ENCODE measurements at regions not wholly inside any gene's neighbourhood (a gene's known extent, or its start where the extent isn't known, plus 50 kb on each side); places are given as distances from the start of the nearest gene placed in this dataset.

DNA sequence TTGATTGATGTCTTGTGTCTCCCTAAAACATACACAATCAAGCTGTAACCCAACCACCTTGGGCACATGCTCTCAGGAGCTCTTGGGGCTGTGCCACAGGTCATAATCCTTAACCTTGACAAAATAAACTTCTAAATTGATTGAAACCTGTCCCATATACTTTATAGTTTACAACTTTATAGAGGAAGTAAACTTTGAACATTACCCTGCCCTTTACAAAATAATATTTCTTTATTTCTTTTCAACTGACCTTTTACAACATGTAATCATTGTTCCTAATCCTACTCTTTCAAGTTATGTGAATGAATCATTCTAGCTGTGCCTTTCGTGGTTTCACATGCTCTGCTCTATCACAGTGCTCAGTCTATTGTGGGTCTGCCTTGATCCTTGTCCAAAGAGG is 118.3 kb upstream of the ATP1A1 start:
- Histone ChIP-seq H3K79me2 (replicated peaks; ENCODE audit: insufficient read depth) (no peaks in the 10 kb centered on the region), H3K27ac (ENCODE audit: low read depth) (no peak overlapping the region), H3K36me3 (ENCODE audit: insufficient read depth) (no peaks in the 10 kb centered on the region), H3F3A (replicated peaks; ENCODE audit: low read depth) (no peaks in the 10 kb centered on the region), H3K27me3 (ENCODE audit: insufficient read depth) (no peaks in the 10 kb centered on the region), H3K9me2 (ENCODE audit: insufficient read depth) (no peaks in the 10 kb centered on the region), H3K4me2 (no peak overlapping the region), H2AFZ (no peak overlapping the region), H3K4me3 (no peak overlapping the region), H4K20me1 (replicated peaks; ENCODE audit: insufficient read depth) (no peaks in the 10 kb centered on the region), H3K4me1 (ENCODE audit: insufficient read depth) (no peaks in the 10 kb centered on the region)
- no peak overlapping the region; the same call in 1 of the 2 replicates for H3K27ac Mint-ChIP-seq
- H3K4me3 Mint-ChIP-seq: no peak overlapping the region
- no peaks in the 10 kb centered on the region for H3K27me3 Mint-ChIP-seq (ENCODE audit: insufficient read depth, low read depth, poor library complexity)
- H3K4me1 Mint-ChIP-seq: peaks cover 7% of the 10 kb centered on the region
- ATAC-seq (no peak), DNase-seq (ENCODE audit: low spot score) (no peak)
- H3K9me3 Mint-ChIP-seq: no peaks in the 10 kb centered on the region; the same call in 1 of the 3 replicates
- TF ChIP-seq ZNF114 (CRISPR knock-in tag; IDR thresholded peaks at IDR 0.05): no peak
- no peak for TF ChIP-seq ZNF331 (CRISPR knock-in tag; IDR thresholded peaks at IDR 0.05; ENCODE audit: low read depth)
- H3K36me3 Mint-ChIP-seq (ENCODE audit: low read depth): no peaks in the 10 kb centered on the region

DNA sequence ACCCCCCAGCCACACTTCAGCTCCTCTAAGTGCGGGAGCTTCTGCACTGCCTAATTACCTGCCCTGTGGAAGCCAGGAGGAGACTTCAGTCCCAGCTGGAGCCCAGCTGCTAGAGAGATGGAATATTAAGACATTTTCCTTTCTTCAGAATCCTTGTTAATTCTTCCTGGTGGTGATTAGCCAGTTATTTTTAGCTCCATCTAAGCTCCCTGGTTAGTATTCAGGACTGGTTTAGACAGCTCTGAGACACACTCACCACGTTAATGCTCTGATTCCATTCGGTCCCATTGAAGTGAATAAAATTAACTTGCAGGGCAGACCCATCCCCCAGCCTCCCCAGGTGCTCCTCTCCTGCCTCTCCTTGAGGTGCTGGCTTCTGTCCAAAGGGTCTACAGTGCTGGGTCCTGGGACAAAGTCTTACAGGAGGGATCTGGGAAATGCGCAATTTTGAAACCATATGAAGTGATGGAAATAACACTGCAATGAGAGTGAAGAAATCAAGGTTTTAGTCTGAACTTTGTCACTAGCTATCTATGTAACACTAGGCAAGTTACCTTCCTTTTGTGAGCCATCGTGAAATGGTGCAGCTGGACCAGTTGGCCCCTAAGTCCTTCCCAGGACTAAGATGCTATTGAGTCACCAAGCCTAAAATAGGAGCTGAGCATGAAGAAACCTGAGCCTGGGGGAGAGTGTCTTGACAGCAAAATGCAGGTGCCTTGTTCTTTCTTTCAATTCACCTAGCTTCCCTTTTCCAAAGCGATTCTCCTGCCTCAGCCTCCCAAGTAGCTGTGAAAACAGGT is 117.4 kb upstream of the ATP1A1 start:
- H4K20me1 ChIP-seq (replicated peaks; ENCODE audit: insufficient read depth): no peaks in the 10 kb centered on the region
- Mint-ChIP-seq H3K4me3 (no peak overlapping the region), H3K4me1 (peaks cover 9% of the 10 kb centered on the region), H3K27ac (no peak overlapping the region), H3K27me3 (ENCODE audit: insufficient read depth, low read depth, poor library complexity) (no peaks in the 10 kb centered on the region), H3K9me3 (no peaks in the 10 kb centered on the region; the same call in 1 of the 3 replicates), H3K36me3 (ENCODE audit: low read depth) (no peaks in the 10 kb centered on the region)
- ATAC-seq (peak; percentile 38; the same call in 1 of the 3 replicates), DNase-seq (ENCODE audit: low spot score) (no peak)
- H3K27me3 ChIP-seq (ENCODE audit: insufficient read depth): no peaks in the 10 kb centered on the region
- no peak overlapping the region for H3K27ac ChIP-seq (ENCODE audit: low read depth)
- no peak overlapping the region for H3K4me3 ChIP-seq
- H3K4me2 ChIP-seq: no peak overlapping the region
- H3K79me2 ChIP-seq (replicated peaks; ENCODE audit: insufficient read depth): no peaks in the 10 kb centered on the region
- peak overlapping the region; percentile 72; the same call in 1 of the 2 replicates for H2AFZ ChIP-seq
- H3K36me3 ChIP-seq (ENCODE audit: insufficient read depth): no peaks in the 10 kb centered on the region
- no peaks in the 10 kb centered on the region for H3K9me2 ChIP-seq (ENCODE audit: insufficient read depth)
- no peaks in the 10 kb centered on the region for H3K4me1 ChIP-seq (ENCODE audit: insufficient read depth)
- no peaks in the 10 kb centered on the region for H3F3A ChIP-seq (replicated peaks; ENCODE audit: low read depth)
- TF ChIP-seq, protein P1, sequence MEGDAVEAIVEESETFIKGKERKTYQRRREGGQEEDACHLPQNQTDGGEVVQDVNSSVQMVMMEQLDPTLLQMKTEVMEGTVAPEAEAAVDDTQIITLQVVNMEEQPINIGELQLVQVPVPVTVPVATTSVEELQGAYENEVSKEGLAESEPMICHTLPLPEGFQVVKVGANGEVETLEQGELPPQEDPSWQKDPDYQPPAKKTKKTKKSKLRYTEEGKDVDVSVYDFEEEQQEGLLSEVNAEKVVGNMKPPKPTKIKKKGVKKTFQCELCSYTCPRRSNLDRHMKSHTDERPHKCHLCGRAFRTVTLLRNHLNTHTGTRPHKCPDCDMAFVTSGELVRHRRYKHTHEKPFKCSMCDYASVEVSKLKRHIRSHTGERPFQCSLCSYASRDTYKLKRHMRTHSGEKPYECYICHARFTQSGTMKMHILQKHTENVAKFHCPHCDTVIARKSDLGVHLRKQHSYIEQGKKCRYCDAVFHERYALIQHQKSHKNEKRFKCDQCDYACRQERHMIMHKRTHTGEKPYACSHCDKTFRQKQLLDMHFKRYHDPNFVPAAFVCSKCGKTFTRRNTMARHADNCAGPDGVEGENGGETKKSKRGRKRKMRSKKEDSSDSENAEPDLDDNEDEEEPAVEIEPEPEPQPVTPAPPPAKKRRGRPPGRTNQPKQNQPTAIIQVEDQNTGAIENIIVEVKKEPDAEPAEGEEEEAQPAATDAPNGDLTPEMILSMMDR (conservative IDR thresholded peaks at IDR 0.05; ENCODE audit: low read depth in 2 of 2): no peak
- TF ChIP-seq ZNF114 (CRISPR knock-in tag; IDR thresholded peaks at IDR 0.05) (no peak), NANOG (IDR thresholded peaks at IDR 0.05; ENCODE audit: borderline replicate concordance) (no peak), EZH2 (IDR thresholded peaks at IDR 0.05; ENCODE audit: low read depth, unreplicated experiment) (no peak), JUNB (IDR thresholded peaks at IDR 0.05; ENCODE audit: unreplicated experiment) (no peak), ZNF462 (CRISPR knock-in tag; IDR thresholded peaks at IDR 0.05) (no peak), POLR2AphosphoS5 (IDR thresholded peaks at IDR 0.05; ENCODE audit: low read depth) (no peak), ZNF331 (CRISPR knock-in tag; IDR thresholded peaks at IDR 0.05; ENCODE audit: low read depth) (no peak)
- TF ChIP-seq, protein P2, sequence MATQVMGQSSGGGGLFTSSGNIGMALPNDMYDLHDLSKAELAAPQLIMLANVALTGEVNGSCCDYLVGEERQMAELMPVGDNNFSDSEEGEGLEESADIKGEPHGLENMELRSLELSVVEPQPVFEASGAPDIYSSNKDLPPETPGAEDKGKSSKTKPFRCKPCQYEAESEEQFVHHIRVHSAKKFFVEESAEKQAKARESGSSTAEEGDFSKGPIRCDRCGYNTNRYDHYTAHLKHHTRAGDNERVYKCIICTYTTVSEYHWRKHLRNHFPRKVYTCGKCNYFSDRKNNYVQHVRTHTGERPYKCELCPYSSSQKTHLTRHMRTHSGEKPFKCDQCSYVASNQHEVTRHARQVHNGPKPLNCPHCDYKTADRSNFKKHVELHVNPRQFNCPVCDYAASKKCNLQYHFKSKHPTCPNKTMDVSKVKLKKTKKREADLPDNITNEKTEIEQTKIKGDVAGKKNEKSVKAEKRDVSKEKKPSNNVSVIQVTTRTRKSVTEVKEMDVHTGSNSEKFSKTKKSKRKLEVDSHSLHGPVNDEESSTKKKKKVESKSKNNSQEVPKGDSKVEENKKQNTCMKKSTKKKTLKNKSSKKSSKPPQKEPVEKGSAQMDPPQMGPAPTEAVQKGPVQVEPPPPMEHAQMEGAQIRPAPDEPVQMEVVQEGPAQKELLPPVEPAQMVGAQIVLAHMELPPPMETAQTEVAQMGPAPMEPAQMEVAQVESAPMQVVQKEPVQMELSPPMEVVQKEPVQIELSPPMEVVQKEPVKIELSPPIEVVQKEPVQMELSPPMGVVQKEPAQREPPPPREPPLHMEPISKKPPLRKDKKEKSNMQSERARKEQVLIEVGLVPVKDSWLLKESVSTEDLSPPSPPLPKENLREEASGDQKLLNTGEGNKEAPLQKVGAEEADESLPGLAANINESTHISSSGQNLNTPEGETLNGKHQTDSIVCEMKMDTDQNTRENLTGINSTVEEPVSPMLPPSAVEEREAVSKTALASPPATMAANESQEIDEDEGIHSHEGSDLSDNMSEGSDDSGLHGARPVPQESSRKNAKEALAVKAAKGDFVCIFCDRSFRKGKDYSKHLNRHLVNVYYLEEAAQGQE (IDR thresholded peaks at IDR 0.05; ENCODE audit: unreplicated experiment): no peak
